T-helper 2 cell (primary cell): ENCODE measurements at regions not wholly inside any gene's neighbourhood (a gene's known extent, or its start where the extent isn't known, plus 50 kb on each side); places are given as distances from the start of the nearest gene placed in this dataset.

Experiments used
- DNase-seq, 5 experiments: peaks; one replicate each; pipeline versions ENCODE4 v3.0.0 to v3.0.0-alpha.2; 2012 to 2022

GRCh38 chr2:8472545-8473323, 209.1 kb upstream of the ID2 start:
- peak in 2 of 5 experiments; percentile 56 to 80 for DNase-seq

- DNase-seq: peak in 1 of 5 experiments; percentile 30
Observed at GRCh38 chr2:8475349-8476031, 206.4 kb upstream of the ID2 start.

GRCh38 chr2:8477552-8478470, 204.0 kb upstream of the ID2 start:
- DNase-seq: peak in 2 of 5 experiments; percentile 55 to 86

- DNase-seq: no peak
Observed at GRCh38 chr2:8478471-8478793, 203.4 kb upstream of the ID2 start.

DNA sequence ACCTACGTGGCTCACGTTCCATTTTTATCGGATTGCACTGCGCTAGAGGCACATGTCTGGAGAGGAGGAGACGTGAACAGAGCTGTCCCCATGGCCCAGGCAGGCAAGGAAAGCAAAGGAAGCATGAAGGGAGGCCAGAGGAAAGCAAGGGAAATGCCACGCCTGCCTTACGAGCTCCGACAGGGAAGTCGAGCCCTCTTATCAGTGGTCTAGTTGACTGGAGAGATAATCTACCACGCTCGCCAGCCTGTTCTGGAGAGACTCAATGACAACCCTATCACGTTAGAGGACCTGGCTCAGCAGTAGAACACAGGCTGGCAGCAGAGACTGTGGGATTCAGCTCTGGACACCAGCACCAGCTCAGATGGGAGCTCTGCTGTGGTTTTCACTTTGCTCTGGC, 202.6 kb upstream of the ID2 start:
- DNase-seq: no peak

DNA sequence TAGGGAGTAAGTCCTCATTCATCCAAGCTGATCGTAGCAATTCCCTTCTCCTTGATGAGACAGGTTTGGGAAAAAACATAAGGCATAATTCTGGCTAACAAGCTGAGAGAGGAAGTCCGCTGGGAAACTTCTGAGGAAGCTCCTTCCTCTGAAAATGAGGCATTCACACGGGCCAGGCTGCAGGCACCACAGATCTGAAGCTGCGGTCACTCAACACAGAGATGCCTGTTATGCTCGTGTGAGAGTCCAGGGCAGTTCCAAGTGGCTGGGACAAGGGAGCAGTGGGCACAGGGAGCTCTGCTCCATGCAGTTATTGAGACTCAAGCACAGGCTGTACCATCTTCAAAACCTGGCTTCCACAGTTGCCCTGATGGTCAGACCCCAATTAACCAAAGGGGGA, 200.9 kb upstream of the ID2 start:
- no peak for DNase-seq

DNA sequence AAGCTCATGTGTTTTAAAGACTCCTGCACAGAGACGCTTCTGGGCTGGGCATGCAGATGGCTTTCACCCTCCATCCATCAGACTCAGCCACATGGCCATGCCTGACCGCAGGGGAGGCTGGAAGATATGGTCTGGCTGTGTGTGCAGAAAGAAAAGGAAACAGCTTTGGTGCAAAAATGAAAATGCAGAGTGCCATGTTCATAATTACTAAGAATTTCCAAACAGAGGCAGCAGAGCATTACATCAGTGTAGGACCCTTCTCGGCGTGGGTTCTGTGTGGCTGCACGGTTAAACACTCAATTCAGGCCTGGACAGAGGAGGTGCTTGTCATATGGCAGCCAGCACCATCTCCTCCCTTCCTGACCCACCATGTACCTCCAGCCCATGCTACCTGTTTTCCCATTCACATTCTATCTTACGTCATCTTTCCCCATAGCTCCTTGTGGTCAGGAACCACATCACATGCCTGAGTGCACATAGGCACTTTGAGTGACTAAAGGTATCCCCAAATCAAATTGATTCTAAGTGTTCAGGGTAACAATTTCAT, 200.3 kb upstream of the ID2 start:
- DNase-seq: peak in 2 of 5 experiments; percentile 39 to 64

GRCh38 chr2:8482432-8482831, 199.4 kb upstream of the ID2 start:
- peak in 1 of 5 experiments; percentile 52 for DNase-seq

GRCh38 chr2:8484502-8485283, 197.2 kb upstream of the ID2 start:
- DNase-seq: peak in 1 of 5 experiments; percentile 63

DNA sequence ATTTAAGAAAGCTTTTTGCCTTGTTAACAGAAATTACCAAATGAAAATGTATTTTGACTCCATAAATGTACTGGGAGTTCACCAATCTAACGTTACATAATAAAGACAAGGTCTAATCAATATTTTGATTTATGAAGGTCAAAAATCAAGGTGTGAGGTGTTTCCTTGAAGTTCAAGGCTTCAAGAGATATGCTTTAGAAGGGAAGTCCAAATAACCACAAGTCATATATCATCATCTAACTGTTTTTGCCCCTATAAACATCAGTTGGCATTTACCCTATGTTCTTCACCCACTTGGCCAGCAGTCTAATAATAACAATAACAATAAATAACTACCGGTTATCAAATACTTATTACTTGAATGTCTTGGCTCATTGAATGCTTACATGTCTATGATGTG, 196.1 kb upstream of the ID2 start:
- DNase-seq: no peak

DNA sequence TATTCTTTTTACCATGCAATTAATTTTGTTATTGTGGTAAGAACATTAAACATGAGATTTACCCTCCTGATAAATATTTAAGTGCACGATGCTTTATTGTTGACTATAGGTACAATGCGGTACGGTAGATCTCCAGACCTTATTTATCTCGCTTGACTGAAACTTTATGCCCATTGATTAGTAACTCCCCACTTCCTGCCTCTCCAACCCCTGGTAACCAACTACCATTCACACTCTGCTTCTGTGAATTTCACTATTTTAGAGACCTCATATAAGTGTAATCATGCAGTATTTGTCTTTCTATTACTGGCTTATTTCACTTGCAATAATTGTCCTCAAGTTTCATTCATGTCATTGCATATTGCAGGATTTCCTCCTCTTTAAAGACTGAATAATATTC, 195.7 kb upstream of the ID2 start:
- peak in 1 of 5 experiments; percentile 74 for DNase-seq

DNA sequence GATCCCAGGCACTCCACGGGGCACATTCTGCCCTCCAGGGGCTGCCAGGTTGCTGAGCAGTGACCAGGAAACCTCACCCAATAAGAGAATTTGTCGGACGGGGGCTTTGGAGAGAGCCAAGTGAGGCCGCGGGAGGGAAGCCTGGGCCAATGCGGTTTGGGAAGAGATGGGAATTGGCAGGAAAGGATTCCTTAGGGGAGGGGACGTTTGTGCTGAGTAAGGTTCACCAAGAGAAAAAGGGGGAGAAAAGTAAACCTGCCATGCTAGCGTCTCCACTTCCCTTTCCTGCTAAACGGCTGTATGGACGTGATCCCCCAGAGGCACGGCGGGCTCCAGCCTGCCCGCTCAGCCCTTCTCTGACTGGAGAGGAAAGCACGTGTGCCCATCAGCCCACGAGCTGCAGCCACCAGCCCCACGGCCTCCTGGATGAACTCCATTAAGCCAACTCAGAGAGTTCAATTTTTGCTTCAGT, 194.4 kb upstream of the ID2 start:
- DNase-seq: peak in 1 of 5 experiments; percentile 23

DNA sequence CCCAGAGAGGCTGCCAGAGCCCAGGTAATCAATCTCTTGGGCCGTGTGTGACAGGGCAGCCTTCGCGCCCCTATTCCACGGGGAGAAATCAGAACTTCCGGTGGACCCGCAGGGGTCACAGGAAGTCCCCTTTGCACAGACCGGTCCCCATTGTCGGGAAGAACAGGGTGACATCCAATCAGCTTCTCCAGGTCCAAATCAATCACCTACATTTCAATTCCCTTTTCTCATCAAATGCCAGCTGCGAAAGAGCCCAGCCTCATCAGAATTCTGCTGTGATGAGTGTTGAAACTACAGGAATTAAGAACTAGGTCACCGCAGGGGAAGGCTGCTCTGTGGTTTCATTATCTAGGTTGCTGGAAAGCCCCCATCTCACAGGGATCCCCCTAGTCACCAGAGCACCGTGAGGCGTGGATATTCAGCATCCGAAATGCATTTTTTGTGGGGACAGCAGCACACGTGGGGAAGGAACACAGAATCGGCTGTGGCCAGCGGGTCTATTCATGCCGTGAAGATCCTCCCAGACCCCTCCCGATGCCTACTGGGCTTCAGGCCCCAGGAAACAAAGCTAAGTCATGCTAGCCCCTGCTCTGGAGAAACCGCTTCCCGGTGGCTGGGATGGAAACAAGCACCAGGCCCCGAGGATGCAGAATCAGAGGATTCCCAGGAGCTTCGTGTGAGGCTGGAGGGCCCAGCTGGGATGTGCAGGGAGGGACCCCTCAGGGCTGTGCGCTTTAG, 193.7 kb upstream of the ID2 start:
- peak in 4 of 5 experiments; percentile 49 to 88 (median 72) for DNase-seq

DNA sequence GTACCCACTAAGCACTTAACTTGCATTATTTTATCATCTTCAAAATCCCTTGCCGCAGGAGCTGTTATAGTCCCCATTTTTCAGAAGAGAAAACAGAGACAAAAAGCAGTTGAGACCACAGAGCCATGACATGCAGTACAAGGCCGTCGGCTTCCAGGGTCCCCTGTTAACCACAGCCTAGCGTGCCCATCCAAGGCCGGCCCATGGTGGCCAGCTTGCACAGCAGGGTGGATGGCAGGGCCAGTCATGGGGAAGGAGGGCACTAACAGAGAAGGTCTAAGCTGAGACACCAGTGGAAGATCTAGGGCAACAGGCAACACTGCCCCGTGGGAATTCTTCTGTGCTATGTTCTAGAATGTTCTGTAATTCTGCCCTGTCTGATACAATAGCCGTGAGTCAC, 192.6 kb upstream of the ID2 start:
- DNase-seq: no peak

DNA sequence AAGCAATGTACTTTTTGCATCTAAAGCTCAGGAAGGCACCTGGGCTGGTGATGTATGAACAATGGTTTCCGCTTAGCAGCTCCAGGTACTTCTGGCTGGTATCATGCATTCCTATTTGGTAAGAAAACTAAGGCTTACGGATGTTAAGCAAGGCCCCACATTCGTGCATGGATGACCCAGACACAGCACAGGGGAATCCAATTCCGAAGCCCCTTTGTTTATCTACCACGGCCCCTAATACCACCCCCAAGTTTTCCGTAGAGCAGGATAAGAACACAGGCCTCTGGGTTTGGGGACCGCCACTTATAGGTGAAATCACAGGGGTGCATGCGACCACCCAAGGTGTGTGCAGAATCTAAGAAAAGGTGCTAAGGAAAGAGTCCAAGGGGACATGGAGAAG, 192.1 kb upstream of the ID2 start:
- no peak for DNase-seq

DNA sequence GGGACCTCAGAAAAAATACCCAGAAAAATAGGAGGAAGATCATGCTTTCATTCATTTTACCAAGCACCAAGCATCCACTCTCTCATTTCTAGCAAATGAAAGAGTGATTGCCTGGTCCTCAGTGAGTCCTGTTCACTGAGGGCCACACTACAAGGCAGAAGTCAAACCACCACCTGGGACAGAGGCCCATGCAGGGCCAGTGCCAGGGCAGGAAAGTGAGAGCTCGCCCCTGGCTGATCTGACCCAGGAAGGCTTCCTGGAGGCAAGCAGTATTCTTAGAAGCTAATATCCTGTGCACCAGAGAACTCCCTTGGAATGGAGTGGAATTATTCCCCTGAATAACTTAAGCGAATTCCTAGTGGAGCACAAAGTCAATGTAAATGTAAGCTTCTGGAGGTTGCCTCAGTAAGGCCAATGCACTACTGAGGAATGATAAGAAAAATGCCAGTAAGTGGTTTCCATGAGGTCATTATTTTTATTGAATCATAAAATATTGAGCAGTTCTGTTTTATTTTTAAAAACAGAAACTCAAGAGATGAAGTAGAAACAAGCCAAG, 191.6 kb upstream of the ID2 start:
- no peak for DNase-seq

GRCh38 chr2:8491296-8492027, 190.4 kb upstream of the ID2 start:
- no peak for DNase-seq

- no peak for DNase-seq
Observed at GRCh38 chr2:8494151-8494550, 187.7 kb upstream of the ID2 start.

DNA sequence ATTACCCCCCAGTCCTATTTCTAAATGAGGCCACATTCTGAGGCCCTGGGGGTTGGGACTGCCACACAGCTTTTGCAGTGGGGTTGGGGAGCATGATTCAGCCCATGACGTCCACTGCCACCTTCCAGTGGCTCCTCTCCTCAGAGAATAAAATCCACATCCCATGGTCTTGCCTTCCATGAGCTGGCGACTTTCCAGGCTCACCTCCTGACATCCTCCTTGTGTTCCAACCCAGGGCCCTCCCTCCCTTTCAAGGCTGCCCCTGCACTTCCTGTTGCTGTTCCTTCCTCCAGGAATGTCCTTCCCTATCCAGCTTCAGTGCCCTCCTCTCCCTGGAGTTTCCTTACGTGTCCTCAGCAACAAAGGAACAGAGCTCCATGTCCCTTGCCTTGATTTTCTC, 187.3 kb upstream of the ID2 start:
- no peak for DNase-seq
